Duodenal mucosa (tissue), 2 donors: ENCODE measurements at regions not wholly inside any gene's neighbourhood (a gene's known extent, or its start where the extent isn't known, plus 50 kb on each side); places are given as distances from the start of the nearest gene placed in this dataset.

Experiments used
- H3K27ac ChIP-seq: one replicate; pipeline ENCODE4 v1.7.0; 2013; ENCODE audit warnings: low read depth, low read length
- H3K27me3 ChIP-seq, 2 donors: one replicate each; pipeline ENCODE4 v1.7.0; 2013; ENCODE audit warnings: low read length in 2 of 2, control low read depth in 1 of 2; ENCODE audit not compliant: insufficient read depth in 2 of 2, control insufficient read depth in 1 of 2
- H3K36me3 ChIP-seq, 2 donors: one replicate each; pipeline ENCODE4 v1.7.0; 2013; ENCODE audit warnings: low read length in 2 of 2, control low read depth in 1 of 2; ENCODE audit not compliant: insufficient read depth in 2 of 2, control insufficient read depth in 1 of 2
- H3K4me1 ChIP-seq, 2 donors: one replicate each; pipeline ENCODE4 v1.7.0; 2013; ENCODE audit warnings: low read length in 2 of 2, control low read depth in 1 of 2; ENCODE audit not compliant: insufficient read depth in 2 of 2, control insufficient read depth in 1 of 2
- H3K4me3 ChIP-seq, 2 donors: one replicate each; pipeline ENCODE4 v1.7.0; 2013; ENCODE audit warnings: low read length in 2 of 2, low read depth in 1 of 2
- H3K9ac ChIP-seq, 2 donors: one replicate each; pipeline ENCODE4 v1.7.0; 2013; ENCODE audit warnings: low read length in 2 of 2, low read depth in 1 of 2
- H3K9me3 ChIP-seq, 2 donors: one replicate each; pipeline ENCODE4 v1.7.0; 2013; ENCODE audit warnings: low read length in 2 of 2, control low read depth in 1 of 2; ENCODE audit not compliant: control insufficient read depth in 1 of 2

DNA sequence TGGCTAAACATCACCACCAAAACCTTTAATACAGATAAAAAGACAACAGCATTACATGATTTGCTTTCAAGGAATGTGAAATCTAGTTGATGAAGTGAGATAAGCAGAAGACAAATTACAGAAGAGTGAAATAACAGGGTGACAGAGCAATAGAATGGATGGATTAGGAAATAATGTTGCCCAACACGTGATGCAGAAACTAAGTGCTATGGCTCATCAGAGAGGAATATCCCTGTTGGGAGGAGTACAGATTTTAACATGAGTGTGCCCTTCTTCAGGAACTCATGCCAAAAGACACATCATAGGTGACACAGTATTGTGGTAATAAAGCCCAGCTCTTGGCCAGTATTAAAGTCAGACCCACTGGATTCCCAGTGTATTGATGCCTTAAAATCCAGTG, 176.6 kb upstream of the RAG2 start:
- no peak overlapping the region for H3K4me3 ChIP-seq
- H3K4me1 ChIP-seq: no peaks in the 10 kb centered on the region
- H3K9me3 ChIP-seq: no peaks in the 10 kb centered on the region
- H3K9ac ChIP-seq: no peak overlapping the region
- H3K27me3 ChIP-seq: peaks cover 0 to 4% of the 10 kb centered on the region in 2 donors
- H3K27ac ChIP-seq: no peak overlapping the region
- H3K36me3 ChIP-seq: no peaks in the 10 kb centered on the region

DNA sequence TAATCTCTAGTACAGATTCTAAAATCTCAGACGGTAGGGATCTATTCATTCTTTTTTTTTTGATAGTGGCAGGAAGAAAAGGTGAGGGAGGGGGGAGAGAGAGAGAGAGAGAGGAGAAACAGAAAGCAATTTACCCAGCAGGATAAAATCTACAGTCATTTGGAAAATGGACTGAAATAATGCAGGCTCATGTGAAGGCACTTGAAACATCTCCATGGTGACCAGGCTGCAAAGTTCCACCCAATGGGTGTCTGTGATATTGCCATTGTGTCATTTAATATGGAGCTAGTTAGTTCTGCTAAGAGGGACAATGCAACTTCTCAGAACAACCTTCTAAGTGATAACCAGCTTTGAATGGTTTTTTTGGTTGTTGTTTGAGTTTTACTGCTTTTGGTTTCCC, 165.2 kb upstream of the RAG2 start:
- Histone ChIP-seq H3K9me3 (no peaks in the 10 kb centered on the region), H3K4me3 (no peak overlapping the region), H3K27ac (no peak overlapping the region), H3K27me3 (no peaks in the 10 kb centered on the region), H3K9ac (no peak overlapping the region), H3K4me1 (no peaks in the 10 kb centered on the region), H3K36me3 (no peaks in the 10 kb centered on the region)

DNA sequence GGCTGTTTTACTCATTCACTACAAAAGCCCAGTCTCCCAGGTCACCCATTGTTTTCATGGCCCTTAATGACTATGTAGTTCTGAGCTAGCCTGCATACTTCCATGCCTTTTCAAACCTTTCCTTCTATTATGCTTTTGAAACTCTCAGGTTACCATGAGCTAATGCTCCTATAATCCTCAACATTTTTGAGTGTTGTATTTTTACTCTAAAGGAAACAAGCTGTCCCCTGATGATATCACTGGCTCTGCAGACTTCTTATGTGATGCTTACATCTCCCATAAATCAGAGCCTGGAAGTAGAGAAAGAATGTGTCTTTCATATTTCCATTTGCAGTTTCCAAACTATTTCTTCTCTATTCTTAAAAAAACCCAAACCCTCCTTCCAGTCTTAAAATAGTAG, 159.0 kb upstream of the RAG2 start:
- no peak overlapping the region for H3K27ac ChIP-seq
- no peaks in the 10 kb centered on the region for H3K4me1 ChIP-seq
- H3K27me3 ChIP-seq: no peaks in the 10 kb centered on the region
- no peak overlapping the region for H3K9ac ChIP-seq
- no peaks in the 10 kb centered on the region for H3K36me3 ChIP-seq
- no peaks in the 10 kb centered on the region for H3K9me3 ChIP-seq
- no peak overlapping the region for H3K4me3 ChIP-seq

DNA sequence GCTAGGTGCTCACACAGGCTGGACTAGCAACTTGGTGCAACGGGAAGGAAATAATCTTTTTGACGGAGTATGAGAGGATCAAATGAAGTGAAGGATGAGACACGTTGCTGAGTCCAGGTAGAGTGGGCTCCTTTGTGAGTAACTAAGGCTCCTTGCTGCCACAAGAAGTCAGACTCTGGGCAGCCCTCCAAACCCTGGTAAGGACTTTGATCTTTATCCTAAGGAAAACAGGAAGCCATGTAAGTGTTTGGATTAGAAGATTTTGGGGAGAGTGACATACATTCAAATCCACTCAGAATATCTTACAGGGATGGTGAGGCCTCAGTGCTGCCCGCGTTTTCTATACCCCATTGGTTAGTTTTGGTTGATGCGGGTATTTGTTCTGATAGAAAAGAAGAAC, 155.9 kb upstream of the RAG2 start:
- Histone ChIP-seq H3K27ac (no peak overlapping the region), H3K4me1 (peaks cover 0 to 3% of the 10 kb centered on the region in 2 donors), H3K9ac (no peak overlapping the region), H3K9me3 (no peaks in the 10 kb centered on the region), H3K36me3 (no peaks in the 10 kb centered on the region), H3K27me3 (no peaks in the 10 kb centered on the region), H3K4me3 (no peak overlapping the region)

DNA sequence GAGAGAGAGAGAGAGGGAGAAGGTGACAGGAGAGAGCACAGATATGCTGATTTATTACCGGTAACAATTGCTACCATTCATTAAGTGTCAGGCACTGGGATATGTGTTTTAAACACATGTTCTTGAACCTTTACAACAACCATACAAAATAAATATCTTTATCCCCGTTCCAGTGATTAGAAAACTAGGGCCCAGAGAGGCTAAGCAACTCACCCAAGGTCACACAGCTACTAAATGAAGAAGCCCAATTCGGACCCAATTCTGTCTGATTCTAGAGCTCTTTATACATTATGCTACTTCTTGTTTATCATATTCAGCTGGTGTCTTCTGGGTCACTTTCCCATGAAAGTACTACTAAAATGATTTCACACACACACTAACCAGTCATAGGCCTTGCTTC, 154.0 kb upstream of the RAG2 start:
- Histone ChIP-seq H3K27ac (no peak overlapping the region), H3K27me3 (no peaks in the 10 kb centered on the region), H3K4me1 (peaks cover 0 to 3% of the 10 kb centered on the region in 2 donors), H3K9me3 (no peaks in the 10 kb centered on the region), H3K4me3 (no peak overlapping the region), H3K36me3 (no peaks in the 10 kb centered on the region), H3K9ac (no peak overlapping the region)

DNA sequence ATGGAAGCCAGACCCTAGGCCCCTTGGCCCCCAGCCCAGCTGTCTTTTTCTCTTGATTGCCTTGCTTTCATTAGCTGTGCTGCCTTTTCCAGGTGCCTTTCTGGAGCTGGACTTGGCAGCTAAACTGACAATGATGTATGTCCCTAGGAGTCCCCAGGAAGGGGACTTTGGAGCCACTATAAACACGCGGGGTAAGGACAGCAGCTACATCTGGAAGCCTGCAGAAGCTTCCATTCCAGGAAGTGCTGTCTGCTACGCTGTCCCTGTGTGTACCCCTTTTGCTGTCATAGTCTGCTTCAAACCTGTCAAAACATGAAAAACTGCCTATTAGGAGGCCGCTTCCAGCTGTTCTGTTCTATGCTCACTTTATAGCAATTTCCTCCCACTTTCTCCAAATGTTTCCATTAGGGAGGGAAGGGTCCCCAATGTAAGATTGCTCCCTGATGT, 153.3 kb upstream of the RAG2 start:
- H3K27me3 ChIP-seq: no peaks in the 10 kb centered on the region
- no peak overlapping the region for H3K4me3 ChIP-seq
- H3K4me1 ChIP-seq: peaks cover 0 to 3% of the 10 kb centered on the region in 2 donors
- H3K9me3 ChIP-seq: no peaks in the 10 kb centered on the region
- no peaks in the 10 kb centered on the region for H3K36me3 ChIP-seq
- H3K27ac ChIP-seq: no peak overlapping the region
- H3K9ac ChIP-seq: no peak overlapping the region

DNA sequence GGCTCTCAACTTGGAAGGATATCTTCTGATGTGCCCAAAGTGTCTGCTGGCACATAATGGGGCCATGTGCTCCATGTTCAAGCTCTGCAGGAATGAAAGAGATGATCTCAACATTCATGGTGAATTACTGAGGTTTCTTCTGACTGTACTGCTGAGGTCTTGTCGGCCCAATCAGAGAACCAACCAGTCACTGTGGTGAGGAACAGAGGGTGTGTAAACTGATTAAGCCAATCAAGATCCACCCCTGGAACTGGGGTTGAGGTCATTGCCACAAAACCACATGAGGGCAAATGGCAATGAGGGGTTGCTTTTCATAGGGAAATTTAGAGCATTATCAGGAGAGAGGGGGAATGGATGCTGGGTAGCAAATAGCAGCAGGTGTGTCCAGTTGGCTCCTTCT, 152.3 kb upstream of the RAG2 start:
- Histone ChIP-seq H3K4me3 (no peak overlapping the region), H3K4me1 (peaks cover 0 to 3% of the 10 kb centered on the region in 2 donors), H3K27ac (no peak overlapping the region), H3K9me3 (no peaks in the 10 kb centered on the region), H3K9ac (no peak overlapping the region), H3K27me3 (no peaks in the 10 kb centered on the region), H3K36me3 (no peaks in the 10 kb centered on the region)

DNA sequence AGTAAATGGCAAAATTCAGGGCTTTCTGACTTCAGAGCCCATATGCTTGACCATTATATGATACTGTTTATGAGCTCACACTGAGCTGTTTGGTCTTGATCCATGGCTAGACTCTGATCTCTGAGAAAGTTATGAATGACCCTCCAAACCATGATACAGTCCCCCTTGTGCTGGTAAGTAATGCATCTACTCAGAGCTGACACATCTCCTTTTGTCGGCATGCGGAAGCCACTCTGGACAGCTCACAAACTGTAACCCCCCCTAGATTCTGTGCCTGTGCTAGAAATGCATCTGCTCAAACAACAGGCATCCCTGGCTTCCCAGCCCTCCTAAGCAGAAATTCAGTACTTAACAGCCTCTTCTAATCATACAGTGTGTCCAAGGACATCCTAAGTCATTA, 150.8 kb upstream of the RAG2 start:
- Histone ChIP-seq H3K4me3 (no peak overlapping the region), H3K36me3 (no peaks in the 10 kb centered on the region), H3K4me1 (peaks cover 0 to 3% of the 10 kb centered on the region in 2 donors), H3K27me3 (no peaks in the 10 kb centered on the region), H3K27ac (no peak overlapping the region), H3K9ac (no peak overlapping the region), H3K9me3 (no peaks in the 10 kb centered on the region)

DNA sequence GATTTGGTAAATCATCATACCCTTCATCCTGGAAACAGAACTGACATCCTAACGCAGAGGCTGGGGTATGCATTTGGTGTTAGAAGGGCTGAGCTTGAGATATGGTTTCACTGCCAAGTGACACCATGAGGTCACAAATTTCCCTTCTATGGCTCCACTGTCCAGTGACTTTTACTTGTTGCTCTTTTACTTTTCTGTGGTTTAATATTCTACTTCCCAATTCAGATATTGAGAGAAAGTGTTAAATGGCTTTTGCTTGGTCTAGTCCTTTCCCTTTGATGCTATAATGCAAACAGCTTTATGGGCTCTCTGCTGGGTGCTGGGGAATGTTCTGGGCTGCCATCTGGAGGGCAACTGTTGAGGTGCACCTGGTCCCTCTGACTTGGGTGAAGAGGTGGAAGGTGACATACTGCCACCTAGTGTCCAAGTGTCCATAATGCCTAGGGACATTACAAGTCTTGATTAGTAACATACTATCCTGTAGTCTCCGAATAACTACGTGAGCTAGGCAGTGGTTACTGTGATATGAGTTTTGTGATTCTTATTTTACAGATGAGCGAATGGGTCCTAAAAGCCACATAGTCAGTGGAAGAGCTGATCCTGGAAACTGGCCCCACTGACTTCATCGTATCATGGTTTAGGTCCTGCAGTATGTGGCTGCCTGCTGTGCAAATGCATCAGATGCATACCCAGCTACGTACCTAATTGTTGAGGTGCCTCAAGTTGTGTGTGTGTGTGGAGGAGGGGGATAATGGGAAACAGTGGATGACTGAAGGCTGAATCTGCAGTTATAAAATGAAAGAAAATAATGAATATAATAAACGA, 149.1 kb upstream of the RAG2 start:
- no peaks in the 10 kb centered on the region for H3K27me3 ChIP-seq
- no peaks in the 10 kb centered on the region for H3K36me3 ChIP-seq
- no peak overlapping the region for H3K4me3 ChIP-seq
- H3K27ac ChIP-seq: no peak overlapping the region
- peaks cover 0 to 3% of the 10 kb centered on the region in 2 donors for H3K4me1 ChIP-seq
- no peak overlapping the region for H3K9ac ChIP-seq
- no peaks in the 10 kb centered on the region for H3K9me3 ChIP-seq

DNA sequence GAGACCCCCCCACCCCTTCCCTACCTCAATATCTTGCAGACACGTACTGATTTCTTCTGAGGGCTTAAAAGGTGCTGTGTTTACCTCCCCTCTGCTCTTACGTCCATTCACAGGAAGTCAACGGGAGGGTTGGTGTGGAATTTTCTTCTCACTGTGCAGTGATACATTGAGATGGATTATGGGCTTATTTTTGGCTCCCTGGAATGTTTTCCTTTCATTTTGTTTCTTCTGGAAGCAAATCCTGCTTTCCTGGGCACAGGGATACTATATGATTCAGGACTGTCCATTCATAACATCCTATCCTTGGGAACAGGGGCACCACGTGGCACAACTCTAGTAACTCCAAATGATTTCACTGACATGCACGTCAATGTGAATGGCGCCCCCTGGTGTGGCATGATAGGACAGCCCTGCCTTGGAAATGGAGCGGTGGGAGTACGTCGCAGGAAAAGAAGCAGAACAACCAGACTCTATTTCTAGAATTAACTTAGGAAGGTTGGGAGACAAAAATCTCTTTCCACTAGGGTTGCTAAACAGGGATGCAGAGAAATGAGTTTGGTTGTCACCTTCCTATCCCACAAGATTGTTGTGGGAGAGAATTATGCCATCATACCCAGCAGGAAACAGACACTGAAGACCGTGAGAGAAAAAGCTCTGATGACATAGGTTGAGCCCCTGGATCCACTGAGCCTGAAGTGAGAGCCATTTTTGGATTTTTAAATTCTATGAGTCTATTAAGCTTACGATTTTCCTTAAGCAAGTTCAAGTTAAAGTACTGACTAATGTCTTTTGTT, 146.5 kb upstream of the RAG2 start:
- no peaks in the 10 kb centered on the region for H3K36me3 ChIP-seq
- no peaks in the 10 kb centered on the region for H3K27me3 ChIP-seq
- no peak overlapping the region for H3K4me3 ChIP-seq
- no peak overlapping the region for H3K27ac ChIP-seq
- H3K4me1 ChIP-seq: no peaks in the 10 kb centered on the region
- H3K9ac ChIP-seq: no peak overlapping the region
- no peaks in the 10 kb centered on the region for H3K9me3 ChIP-seq
